HG03097 (cell line): ENCODE measurements at regions not wholly inside any gene's neighbourhood (a gene's known extent, or its start where the extent isn't known, plus 50 kb on each side); places are given as distances from the start of the nearest gene placed in this dataset.

Source experiments
- ATAC-seq: cut with Tn5 transposase; IDR thresholded peaks from one replicate; pipeline ENCODE4 v1.9.1; 2021; ENCODE audit not compliant: unreplicated experiment, low FRiP score

DNA sequence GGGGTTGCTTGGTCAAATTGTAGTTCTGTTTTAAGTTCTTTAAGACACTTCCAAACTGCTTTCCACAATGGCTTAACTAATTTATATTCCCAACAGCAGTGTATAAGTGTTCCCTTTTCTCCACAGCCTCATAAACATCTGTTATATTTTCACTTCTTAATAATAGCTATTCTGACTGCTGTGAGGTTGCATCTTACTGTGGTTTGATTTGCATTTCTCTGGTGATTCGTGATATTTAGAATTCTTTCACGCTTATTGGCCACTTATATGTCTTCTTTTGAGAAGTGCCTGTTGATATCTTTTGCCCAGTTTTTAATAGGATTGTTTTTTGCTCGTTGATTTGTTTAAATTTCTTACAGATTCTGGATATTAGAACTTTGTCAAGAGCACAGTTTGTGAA is 278.6 kb upstream of the ITM2A start:
- ATAC-seq: no peak

DNA sequence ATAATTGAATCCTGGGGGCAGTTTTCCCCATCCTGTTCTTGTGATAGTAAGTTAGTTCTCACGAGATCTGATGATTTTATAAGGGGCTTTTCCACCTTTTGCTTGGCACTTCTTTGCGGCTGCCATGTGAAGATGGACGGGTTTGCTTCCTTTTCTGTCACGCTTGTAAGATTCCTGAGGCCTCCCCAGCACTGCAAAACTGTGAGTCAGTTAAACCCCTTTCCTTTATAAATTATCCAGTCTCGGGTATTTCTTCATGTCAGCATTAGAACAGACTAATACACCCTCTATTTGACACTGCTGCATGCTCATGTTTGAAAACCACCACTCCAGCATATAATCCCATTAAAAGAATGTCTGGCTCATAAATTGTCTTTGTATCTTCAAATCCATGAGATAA is 264.4 kb upstream of the ITM2A start:
- ATAC-seq: no peak

- peak; percentile 89 for ATAC-seq
Measured at GRCh38 chrX:79630033-79631009, 263.2 kb upstream of the ITM2A start.

DNA sequence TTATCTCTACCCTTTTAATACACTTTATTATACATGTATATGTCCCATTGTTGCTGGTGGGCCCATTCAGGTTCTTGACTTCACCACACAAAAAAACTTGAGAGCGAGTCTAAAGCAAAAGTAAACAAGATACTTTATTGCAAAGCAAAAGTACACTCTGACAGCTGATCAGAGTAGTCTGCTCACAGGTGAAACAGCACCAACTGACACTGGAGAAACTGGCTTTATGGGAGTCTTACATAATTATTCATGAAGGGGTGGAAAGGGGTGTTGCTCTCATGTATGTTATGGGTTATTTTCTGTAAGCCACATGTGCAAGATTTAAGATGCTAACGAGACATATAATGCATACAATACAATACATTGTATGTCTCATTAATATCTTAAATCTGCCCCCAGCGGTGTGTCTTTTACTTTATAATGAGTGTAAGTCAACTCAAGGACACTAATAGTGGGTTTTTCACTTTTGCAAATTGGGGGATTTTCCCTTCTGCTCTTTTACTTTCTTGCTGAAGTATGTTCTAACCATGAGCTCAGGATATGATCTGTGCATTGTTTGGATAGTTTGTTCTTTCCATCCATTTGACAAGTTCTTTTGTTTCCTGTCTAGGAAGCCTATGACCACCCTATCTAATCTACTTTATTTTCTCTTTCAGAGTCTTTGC is 256.1 kb upstream of the ITM2A start:
- no peak for ATAC-seq

GRCh38 chrX:79618280-79618679 is 251.1 kb upstream of the ITM2A start:
- no peak for ATAC-seq

DNA sequence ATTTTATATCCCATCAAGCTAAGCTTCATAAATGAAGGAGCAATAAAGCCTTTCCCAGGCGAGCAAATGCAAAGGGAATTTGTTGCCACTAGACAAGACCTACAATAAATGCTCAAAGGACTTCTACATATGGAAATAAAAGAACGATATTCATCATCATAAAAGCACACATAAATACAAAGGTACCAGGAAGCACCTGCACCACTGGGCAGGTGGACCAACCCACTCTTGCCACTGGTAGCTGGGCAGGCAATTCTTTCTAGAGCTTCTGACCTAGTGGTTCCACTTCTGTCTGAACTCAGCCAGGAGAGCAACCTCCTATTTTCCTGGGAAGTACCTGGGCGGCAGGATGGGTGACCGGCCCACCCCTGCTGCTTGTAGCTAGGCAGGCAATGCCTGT is 237.2 kb upstream of the ITM2A start:
- no peak for ATAC-seq

DNA sequence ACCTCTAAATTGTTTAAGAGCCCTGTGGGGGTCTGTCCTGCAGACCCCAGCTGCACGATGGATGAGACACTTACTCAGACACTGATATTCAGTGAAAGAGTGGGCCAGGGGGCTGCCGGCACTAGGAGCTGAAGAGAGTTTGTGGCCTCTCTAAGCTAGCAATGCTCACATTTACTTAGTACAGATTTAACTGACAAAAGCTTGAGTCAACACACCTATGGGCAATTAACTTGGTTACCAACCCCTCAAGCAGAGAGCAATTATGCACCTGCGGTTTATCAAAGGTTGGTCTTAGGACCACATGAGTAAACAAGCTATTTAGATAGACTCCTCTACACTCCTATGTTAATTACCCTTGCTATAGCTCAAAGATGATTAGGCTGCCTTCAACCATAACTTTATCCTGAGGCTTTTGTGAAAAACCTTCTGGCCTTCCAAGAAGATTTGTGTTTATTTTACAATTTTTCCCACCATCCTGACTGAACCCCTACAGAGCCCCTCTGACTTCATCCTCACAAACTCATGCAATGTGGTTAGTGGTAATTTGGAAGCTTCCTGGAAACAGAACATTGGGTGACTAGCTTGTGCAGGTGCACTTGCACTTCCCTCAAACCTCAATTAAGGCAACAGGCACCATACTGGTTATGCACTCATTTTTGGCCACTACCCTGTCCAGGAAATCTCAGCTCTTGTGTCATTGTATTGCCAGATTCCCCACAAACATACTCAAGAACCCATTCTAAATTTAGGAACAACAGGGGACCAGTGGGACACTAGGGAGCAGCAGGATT is 234.4 kb upstream of the ITM2A start:
- no peak for ATAC-seq

GRCh38 chrX:79592259-79592658 is 225.1 kb upstream of the ITM2A start:
- ATAC-seq: no peak

DNA sequence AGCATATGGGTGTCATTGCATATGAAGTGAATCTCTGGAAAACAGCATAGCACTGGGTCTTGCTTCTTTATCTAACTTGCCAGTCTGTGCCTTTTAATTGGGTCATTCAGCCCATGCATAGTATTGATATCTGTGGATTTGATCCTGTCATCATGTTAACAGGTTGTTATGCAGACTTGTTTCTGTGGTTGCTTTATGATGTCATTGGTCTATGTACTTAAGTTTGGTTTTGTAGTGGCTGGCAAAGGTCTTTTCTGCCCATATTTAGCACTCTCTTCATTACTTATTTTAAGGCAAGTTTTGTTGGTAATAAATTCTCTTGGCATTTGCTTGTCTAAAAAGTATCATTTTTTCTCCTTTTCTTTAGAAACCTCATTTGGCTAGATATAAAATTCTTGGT is 221.1 kb upstream of the ITM2A start:
- no peak for ATAC-seq

DNA sequence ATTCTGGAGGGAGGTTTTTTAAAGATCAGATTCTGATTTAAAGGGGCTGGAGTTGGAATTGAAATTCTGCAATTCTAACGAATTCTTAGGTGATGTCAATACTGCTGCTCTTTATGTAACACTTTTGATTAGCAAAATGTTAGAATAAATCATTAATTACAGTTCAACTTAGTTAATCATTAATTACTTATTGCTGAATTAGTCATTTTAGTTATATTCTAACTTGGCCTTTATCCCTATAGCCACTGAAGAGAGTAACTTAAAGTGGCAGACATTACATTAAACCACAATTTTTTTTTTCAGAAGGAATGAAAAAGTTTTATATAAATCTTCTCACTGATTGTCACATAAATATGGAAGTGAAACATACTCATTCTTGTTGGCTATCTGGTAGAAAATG is 206.6 kb upstream of the ITM2A start:
- no peak for ATAC-seq

GRCh38 chrX:79572566-79572965 is 205.4 kb upstream of the ITM2A start:
- no peak for ATAC-seq

- no peak for ATAC-seq
Measured at GRCh38 chrX:79570524-79571240, 203.5 kb upstream of the ITM2A start.

DNA sequence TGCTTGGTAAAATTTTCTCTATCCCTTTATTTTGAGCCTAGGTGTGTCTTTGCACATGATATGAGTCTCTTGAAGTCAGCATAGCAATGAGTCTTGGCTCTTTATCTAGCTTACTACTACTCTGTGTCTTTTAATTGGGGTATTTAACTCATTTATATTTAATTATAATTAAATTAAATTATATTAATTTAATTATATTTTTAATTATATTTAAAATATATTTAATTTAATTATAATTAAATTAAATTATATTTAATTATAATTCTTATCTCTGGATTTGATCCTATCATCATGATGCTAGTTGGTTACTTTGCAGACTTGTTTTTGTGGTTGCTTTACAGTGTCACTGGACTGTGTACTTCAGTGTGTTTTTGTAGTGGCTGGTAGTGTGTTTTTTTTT is 201.2 kb upstream of the ITM2A start:
- ATAC-seq: no peak

DNA sequence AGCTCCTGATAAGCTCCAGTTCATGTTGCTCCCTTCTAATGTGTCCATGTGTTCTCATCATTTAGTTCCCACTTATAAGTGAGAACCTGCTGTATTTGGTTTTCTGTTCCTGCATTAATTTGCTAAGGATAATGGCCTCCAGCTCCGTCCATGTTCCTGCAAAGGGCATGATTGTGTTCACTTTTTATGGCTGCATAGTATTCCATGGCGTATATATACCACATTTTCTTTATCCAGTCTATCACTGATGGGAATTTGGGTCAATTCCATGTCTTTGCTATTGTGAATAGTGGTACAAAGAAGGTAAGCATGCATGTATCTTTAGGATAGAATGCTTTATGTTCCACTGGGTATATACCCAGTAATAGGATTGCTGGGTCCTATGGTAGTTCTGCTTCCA is 197.2 kb upstream of the ITM2A start:
- ATAC-seq: no peak

- no peak for ATAC-seq
Measured at GRCh38 chrX:79559290-79559689, 192.2 kb upstream of the ITM2A start.

DNA sequence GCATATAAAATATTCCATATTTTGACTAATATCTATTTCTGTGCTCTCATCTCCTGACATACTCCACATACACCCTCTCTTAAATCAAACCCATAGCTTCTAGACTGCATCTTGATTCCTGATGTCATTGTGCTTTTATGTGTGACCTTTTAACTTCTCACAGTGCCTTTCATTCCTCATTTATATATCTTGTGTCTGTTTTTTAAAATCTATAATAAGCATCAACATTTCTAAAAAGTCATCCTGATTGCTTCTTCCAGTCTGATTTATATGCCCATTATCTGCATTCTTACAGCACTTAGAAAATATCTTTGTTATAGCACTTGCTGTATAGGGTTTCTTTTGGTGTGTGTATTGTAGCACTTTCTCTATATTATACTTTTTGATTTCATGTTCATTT is 190.1 kb upstream of the ITM2A start:
- no peak for ATAC-seq

- ATAC-seq: no peak
Measured at GRCh38 chrX:79556800-79557199, 189.7 kb upstream of the ITM2A start.

DNA sequence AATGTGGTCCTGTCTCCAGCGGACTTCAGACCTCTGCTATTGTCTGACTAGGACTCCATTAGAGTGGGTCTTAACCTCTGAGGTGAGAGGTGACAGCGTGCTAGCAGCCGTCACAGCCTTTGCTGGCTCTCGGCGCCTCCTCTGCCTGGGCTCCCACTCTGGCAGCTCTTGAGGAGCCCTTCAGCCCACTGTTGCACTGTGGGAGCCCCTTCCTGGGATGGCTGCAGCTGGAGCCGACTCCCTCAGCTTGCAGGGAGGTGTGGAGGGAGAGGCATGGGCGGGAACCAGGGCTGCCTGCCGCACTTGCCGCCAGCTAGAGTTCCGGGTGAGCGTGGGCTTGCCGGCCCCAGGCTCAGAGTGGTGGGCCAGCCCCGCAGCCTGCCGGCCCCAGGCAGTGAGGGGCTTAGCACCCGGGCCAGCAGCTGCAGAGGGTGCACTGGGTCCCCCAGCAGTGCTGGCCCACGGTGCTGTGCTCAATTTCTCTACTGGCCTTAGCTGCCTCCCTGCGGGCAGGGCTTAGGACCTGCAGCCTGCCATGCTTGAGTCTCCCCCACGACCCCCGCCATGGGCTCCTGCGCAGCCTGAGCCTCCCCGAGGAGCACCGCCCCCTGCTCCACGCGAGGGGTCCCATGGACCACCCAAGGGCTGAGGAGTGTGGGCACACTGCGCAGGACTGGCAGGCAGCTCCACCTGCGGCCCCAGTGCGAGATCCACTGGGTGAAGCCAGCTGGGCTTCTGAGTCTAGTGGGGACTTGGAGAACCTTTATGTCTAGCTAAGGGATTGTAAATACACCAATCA is 163.4 kb upstream of the ITM2A start:
- ATAC-seq: no peak

- ATAC-seq: no peak
Measured at GRCh38 chrX:79524642-79525041, 157.5 kb upstream of the ITM2A start.

- no peak for ATAC-seq
Measured at GRCh38 chrX:79515529-79515928, 148.4 kb upstream of the ITM2A start.
